ENCODE measurements at regions not wholly inside any gene's neighbourhood (a gene's known extent, or its start where the extent isn't known, plus 50 kb on each side); places are given as distances from the start of the nearest gene placed in this dataset.

GRCh38 chr5:34597034-34598027 lies 58.8 kb upstream of the RAI14 start:
- Histone ChIP-seq H3K4me2 (peak overlapping the region; percentile 36), H3K27ac (peak overlapping the region; percentile 88), H3K4me3 (no peak overlapping the region), H3K27me3 (ENCODE audit: insufficient read depth, low read depth) (no peaks in the 10 kb centered on the region), H4K20me1 (ENCODE audit: insufficient read depth) (no peaks in the 10 kb centered on the region), H3K9me3 (ENCODE audit: insufficient read depth, low read depth) (no peaks in the 10 kb centered on the region; the same call in 1 of the 2 replicates), H3F3A (ENCODE audit: insufficient read depth, low read depth) (peaks cover 31% of the 10 kb centered on the region), H2AFZ (no peak overlapping the region), H3K4me1 (replicated peaks; ENCODE audit: insufficient read depth) (peaks cover 43% of the 10 kb centered on the region), H3K79me2 (ENCODE audit: low read depth) (no peaks in the 10 kb centered on the region), H3K36me3 (ENCODE audit: low read depth) (no peaks in the 10 kb centered on the region), H3K9me2 (ENCODE audit: insufficient read depth) (no peaks in the 10 kb centered on the region)
- TF ChIP-seq CTCF (conservative IDR thresholded peaks at IDR 0.05) (no peak), EZH2 (IDR thresholded peaks at IDR 0.05; ENCODE audit: low read depth) (no peak)
- CTCF ChIA-PET: interaction anchor here (1.0 kb wide), 1 partner anchor 11 kb away, joined by 3 read pairs; no protein-coding TSS in a partner anchor
- intact Hi-C loops (cut with micrococcal nuclease; ENCODE audit: unreplicated experiment): loop anchor here (1.0 to 5.0 kb wide), 6 partner anchors 12 to 140 kb away; partner anchors contain the start of gene RAI14
- POLR2A ChIA-PET (ENCODE audit: unreplicated experiment): interaction anchor here (0.5 to 1.3 kb wide), 6 partner anchors 10 to 406 kb away, joined by 4 to 25 read pairs (median 8); partner anchors contain the start of gene DNAJC21
- no peak for DNase-seq
- no TSS peak for BruUV-seq (replicated peaks)

- intact Hi-C loops (cut with micrococcal nuclease; ENCODE audit: unreplicated experiment): loop anchor here (1.0 to 5.0 kb wide), 6 partner anchors 11 to 139 kb away; partner anchors contain the start of gene RAI14
- CTCF ChIA-PET: interaction anchor here (1.0 to 1.8 kb wide), 2 partner anchors 9 to 12 kb away, joined by 3 to 6 read pairs; no protein-coding TSS in a partner anchor
- no TSS peak for BruUV-seq (replicated peaks)
- no peaks in the 10 kb centered on the region for H3K27me3 ChIP-seq (ENCODE audit: insufficient read depth, low read depth)
- H3K4me2 ChIP-seq: peak overlapping the region; percentile 67
- no peaks in the 10 kb centered on the region for H3K79me2 ChIP-seq (ENCODE audit: low read depth)
- H3F3A ChIP-seq (ENCODE audit: insufficient read depth, low read depth): peaks cover 31% of the 10 kb centered on the region
- H4K20me1 ChIP-seq (ENCODE audit: insufficient read depth): no peaks in the 10 kb centered on the region
- no peaks in the 10 kb centered on the region; the same call in 1 of the 2 replicates for H3K9me3 ChIP-seq (ENCODE audit: insufficient read depth, low read depth)
- peaks cover 43% of the 10 kb centered on the region for H3K4me1 ChIP-seq (replicated peaks; ENCODE audit: insufficient read depth)
- DNase-seq: peak; percentile 69 to 98
- H3K9me2 ChIP-seq (ENCODE audit: insufficient read depth): no peaks in the 10 kb centered on the region
- H2AFZ ChIP-seq: peak overlapping the region; percentile 25; the same call in 1 of the 2 replicates
- TF ChIP-seq CTCF (conservative IDR thresholded peaks at IDR 0.05): no peak
- TF ChIP-seq EZH2 (IDR thresholded peaks at IDR 0.05; ENCODE audit: low read depth): no peak
- POLR2A ChIA-PET (ENCODE audit: unreplicated experiment): interaction anchor here (0.6 to 1.3 kb wide), 9 partner anchors 9 to 331 kb away, joined by 3 to 25 read pairs (median 4); partner anchors contain the start of genes DNAJC21 and RAI14
- no peaks in the 10 kb centered on the region for H3K36me3 ChIP-seq (ENCODE audit: low read depth)
- H3K27ac ChIP-seq: peak overlapping the region; percentile 88
- H3K4me3 ChIP-seq: peak overlapping the region; percentile 6; the same call in 1 of the 2 replicates
Measured at GRCh38 chr5:34598177-34598794, 57.8 kb upstream of the RAI14 start.

Measured in PC-9 (cell line).